Fibroblast of peridontal ligament (primary cell): ENCODE measurements at regions not wholly inside any gene's neighbourhood (a gene's known extent, or its start where the extent isn't known, plus 50 kb on each side); places are given as distances from the start of the nearest gene placed in this dataset.
A peak's percentile ranks its signal among the peaks of the same experiment; 100 is the strongest.

Experiments used
- DNase-seq: peaks from one replicate; pipeline ENCODE4 v3.0.0-alpha.2; 2010; ENCODE audit errors: extremely low read depth

- DNase-seq: peak; percentile 23
Observed at GRCh38 chr5:35436400-35437057, 181.1 kb upstream of the SPEF2 start.

DNA sequence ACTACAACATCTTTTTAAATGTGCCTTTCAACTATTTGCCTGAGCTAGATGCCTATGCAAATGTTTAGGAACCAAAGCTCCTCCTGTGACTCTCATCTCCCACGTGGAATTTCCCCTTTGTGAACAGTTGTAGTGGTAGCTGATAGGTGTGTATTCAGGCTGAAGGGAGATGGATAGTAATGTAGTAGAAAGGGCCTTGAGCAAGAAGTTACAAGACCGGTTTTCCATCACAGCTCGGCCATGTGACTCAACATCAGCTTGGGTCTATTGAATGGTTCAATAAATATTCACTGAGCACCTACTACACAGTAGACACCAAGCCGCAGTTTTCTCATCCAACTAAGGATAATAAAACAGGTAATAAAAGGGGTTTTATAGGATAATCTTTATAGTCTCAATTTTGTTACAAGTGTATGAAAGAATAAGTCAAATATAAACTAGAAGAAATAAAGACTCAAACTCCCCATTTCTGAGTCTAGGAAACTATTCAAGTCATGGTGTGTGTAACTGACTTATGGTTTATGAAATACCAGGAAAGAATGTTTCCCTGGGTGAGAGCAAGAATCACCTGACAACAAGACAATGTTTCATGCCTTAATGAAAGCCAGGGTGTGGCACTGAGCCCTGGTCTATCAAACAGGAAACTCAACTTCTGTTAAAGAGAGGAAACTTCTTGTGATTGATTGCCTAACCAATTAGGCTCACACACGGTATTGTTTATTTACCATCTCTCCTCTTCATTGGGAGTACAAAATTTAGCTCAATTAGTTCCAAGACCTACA, 187.1 kb upstream of the SPEF2 start:
- no peak for DNase-seq

GRCh38 chr5:35420200-35420599, 189.9 kb upstream of the PRLR start:
- no peak for DNase-seq

DNA sequence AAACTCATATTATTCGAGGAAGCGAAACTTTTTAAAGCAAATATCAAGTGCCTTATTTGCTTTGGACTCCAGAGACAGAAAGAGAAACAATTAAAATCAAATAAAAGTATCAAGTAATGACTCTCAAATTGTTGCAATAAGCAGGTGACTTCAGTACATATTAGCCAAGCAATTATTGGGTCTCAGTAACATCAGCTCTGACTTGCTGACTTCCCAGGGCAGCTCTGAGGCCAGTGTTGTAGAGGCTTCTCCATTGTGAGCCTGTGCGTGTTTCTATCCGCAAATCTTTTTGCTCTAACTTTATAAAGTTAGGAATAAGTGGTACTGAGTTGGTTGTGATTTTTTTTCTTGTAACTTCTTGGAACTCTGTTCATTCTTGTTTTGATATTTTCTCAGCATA, 186.8 kb upstream of the PRLR start:
- DNase-seq: no peak

DNA sequence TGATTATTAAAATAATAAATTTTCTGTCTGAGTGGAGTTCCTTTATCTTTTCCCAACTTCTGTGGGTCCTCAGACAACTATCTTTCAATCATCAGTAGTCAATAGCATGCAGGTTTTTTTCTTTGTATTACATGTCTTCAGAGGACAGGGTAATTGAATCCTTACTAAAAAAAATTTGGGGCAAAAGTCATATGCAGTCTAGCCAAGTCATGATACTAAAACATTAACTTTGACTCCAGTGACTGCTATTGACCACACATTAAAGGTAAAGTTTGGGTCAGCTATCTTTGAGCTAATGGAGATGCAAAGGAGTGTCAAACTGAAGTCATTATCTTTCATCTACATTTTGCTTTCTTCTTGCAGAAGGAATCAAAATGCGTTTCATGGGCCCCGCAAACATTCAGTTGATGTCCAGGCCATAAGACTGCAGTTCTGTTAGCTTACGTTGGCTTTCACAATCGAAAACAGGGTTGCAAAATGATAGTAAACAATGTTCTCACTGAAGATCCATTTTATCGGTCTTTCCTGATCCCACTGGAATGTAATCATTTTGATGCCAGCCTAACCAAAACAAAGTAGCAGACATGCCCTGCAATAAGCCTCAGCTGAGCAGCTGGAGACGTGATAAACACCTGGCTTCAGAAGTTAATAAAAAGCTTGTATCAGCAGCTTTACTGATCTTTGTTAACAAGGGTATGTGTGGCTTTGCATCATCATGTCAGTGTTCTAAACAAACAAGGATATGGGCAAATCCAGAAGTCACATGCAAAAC, 186.1 kb upstream of the PRLR start:
- no peak for DNase-seq

DNA sequence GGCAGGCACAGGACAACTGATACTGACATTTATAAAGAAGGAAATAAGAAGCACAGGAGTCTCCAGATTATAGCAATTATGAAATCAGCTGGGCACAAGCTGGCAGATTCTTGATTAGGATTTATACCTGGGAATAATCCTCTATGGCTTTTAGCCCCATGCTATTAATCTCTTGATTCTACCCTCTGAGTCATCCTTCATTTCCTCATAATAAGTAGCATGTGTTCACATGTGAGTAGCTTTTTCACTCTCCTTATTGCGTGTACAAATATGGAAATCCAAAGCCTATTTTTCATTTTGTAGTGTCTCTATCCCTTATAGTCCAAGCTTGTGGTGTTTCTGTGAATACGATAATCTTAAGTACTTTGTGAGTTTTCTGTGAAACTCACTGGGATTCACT, 185.0 kb upstream of the PRLR start:
- no peak for DNase-seq

DNA sequence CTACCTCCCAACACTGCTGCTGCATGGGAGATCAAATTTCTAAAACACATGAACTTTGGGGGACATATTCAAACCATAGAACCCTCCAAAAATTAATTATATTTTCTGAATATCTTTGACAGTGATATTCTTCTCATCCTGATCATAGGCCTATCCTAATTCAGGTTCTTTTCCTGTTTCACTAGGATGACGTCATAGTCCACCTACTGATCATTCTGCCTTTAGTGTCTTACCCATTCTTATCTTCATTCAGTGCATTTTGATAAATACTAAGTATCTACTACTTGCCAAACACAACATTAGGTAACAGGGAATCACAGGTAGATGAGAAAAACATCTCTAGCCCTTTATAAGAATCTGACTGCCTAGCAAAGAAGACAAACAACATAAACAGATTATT, 179.1 kb upstream of the PRLR start:
- no peak for DNase-seq

- no peak for DNase-seq
Observed at GRCh38 chr5:35408146-35408545, 177.9 kb upstream of the PRLR start.

- DNase-seq: no peak
Observed at GRCh38 chr5:35407697-35408096, 177.4 kb upstream of the PRLR start.

DNA sequence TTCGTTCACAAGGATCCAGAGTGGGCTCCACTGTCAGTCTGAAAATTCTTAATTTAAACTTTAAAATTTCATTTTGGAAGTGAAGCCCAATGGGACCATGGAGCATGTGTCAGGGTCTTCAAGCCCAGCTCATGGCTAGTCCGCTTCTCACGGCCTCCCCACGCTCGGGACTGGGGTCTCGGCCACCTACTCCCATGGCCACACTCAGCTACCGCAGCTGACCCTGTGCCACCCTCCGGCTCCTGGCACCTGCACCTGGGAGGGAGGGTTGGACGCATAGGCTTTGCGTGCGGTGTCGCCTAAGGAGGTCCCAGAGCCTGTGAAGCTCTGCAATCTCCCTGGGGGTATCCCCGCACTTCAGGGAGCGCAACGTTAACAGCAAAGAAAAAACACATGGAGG, 175.7 kb upstream of the PRLR start:
- DNase-seq: no peak

DNA sequence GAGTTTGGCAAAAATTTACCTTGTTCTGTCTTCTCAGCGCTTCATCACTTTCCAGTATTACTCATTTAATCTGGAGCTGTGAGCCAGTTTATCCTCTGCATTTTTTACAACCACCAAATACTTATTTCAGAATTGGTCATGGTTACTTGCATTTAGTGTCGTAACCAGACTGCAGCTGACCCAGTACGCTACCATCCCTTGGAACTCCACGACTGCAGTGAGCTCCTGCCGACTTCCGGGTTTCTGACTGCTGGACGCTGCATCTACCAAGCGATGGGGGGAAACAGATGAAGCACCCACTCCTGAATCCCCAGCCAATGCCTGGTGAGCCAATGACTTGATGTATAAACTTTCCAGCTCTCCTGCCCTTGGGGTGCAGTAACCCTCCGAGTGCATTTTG, 174.4 kb upstream of the PRLR start:
- no peak for DNase-seq

DNA sequence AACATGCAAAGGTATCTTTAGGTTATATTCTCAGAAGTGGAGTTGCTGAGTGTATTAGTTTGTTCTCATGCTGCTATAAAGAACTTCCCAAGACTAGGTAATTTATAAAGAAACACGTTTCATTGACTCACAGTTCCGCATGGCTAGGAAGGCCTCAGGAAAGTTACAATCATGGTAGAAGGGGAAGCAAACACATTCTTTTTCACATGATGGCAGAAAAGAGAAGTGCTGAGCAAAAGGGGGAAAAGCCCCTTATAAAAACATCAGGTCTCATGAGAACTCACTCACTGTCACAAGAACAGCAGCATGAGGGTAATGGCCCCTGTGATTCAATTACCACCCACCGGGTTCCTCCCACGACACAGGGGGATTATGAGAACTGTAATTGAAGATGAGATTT, 163.6 kb upstream of the PRLR start:
- no peak for DNase-seq

- no peak for DNase-seq
Observed at GRCh38 chr5:35384658-35385057, 154.4 kb upstream of the PRLR start.

- DNase-seq: no peak
Observed at GRCh38 chr5:35383041-35383440, 152.8 kb upstream of the PRLR start.

GRCh38 chr5:35377653-35378052, 147.4 kb upstream of the PRLR start:
- DNase-seq: no peak

DNA sequence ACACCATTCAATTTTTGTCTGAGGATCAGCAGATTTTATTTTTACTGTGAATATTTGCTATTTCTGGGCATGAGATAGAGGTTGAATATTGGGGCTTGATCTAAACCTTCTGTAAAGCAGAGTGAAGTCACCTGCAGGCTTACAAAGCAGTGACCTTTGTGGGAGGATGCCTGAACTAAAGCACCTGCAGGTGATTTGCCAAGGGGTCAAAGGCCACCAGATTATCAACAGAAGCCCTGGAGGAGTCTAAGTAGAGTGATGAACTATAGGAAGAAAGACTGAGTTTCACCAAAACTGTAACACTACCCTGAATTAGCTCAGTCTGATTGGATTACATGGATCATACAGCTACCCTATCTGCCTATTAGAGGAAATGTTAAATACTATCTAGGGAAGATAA, 144.3 kb upstream of the PRLR start:
- DNase-seq: no peak

- DNase-seq: no peak
Observed at GRCh38 chr5:35373249-35373648, 143.0 kb upstream of the PRLR start.

DNA sequence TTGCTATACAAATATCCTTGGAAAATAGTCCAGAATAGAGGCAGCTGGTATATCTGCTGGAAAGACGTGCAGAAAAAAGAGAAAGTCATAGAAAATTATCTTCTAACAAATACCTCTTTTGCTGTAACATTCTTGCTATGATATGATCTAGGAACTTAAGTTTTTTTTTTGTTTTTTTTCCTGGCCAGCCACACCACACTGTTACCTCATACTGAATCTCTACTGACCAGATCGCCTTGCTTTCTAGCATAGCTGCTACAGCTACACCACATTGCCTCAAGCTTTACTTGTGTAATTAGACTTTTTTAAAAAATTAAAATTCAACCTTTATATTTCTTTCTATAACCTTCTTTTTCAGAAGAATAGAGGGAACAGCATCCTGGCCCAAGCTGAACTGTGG, 142.2 kb upstream of the PRLR start:
- no peak for DNase-seq

- DNase-seq: no peak
Observed at GRCh38 chr5:35371951-35372426, 141.7 kb upstream of the PRLR start.

GRCh38 chr5:35370871-35371270, 140.6 kb upstream of the PRLR start:
- no peak for DNase-seq

GRCh38 chr5:35369965-35370790, 139.9 kb upstream of the PRLR start:
- no peak for DNase-seq

DNA sequence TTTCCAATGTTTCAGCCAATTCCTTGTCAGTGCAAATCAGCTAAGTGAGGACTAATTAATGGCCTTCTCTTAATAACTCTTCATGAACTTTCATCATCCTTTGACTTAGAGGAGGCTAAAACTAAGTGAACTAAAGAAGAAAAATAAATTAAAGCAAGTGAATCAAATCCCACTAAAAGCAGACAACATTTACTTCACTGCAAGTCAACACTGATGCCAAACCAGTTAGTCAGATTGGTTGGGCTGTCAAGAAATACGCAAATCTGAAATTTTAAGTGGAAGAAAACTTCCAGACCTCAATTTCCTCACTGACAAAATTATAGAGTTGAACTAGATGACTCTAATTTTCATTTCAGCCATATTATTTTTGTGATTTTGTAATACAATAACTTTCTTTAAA, 137.2 kb upstream of the PRLR start:
- no peak for DNase-seq
